ENCODE measurements at regions not wholly inside any gene's neighbourhood (a gene's known extent, or its start where the extent isn't known, plus 50 kb on each side); places are given as distances from the start of the nearest gene placed in this dataset.

DNA sequence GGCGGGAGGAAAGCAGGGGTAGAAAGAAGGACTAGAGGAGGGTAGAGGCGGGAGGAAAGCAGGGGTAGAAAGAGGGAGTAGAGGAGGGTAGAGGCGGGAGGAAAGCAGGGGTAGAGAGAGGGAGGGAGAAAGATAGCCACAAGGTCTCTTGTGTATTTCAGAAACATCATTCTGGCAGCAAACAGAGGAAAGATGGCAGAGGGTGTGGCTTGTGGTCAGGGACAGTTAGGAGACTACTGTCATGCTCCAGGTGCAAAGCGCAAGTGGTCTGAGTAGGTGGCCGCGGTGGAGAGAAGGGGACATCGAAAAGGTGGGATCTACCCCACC lies 82.4 kb upstream of the TAF1B start:
- peak overlapping the region in 6 of 8 donors; percentile 22 to 96 (median 60) for H3K27ac Mint-ChIP-seq

DNA sequence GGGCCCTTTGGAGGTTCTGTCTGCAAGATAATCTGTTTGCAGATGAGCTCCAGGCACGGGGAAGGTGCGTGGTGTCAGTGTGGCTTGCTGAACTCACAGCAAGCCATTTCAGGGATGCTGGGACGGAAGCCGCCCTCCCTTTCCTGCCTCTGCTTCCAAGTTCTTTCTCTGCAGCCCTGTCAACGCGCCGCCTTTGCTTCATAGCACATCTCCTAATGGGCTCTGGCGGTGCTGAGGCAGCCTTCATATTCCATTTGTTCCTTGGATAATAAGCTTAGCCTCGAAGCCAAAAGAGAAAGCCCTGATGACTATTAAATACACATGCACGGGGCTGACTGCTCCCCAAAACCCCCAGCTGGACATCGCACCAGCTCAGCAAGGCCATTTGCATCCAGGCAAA lies 81.7 kb upstream of the TAF1B start:
- peaks cover 3% of the 10 kb centered on the region for H3K27me3 ChIP-seq (ENCODE audit: insufficient read depth, low read length, poor library complexity, severe bottlenecking)
- Mint-ChIP-seq H3K36me3 (no peaks in the 10 kb centered on the region), H3K27me3 (peaks cover 2 to 5% of the 10 kb centered on the region in 2 donors), H3K4me1 (peaks cover 15 to 20% (median 19%) of the 10 kb centered on the region in 3 donors), H3K27ac (peak overlapping the region in 1 of 8 donors; percentile 96), H3K9me3 (no peaks in the 10 kb centered on the region), H3K4me3 (no peak overlapping the region)
- H3K9me3 ChIP-seq (ENCODE audit: low read length), result no peaks in the 10 kb centered on the region
- H3K4me1 ChIP-seq (ENCODE audit: insufficient read depth, low read length), result peaks cover 12% of the 10 kb centered on the region
- no peak for DNase-seq
- H3K4me3 ChIP-seq (ENCODE audit: low read length), result no peak overlapping the region
- ChIA-PET POLR2A (no interaction called here), CTCF (interaction anchor here (0.8 to 1.0 kb wide), 2 partner anchors 9 to 58 kb away, joined by 3 to 4 read pairs; no protein-coding TSS in a partner anchor)
- H3K27ac ChIP-seq (ENCODE audit: low read depth, low read length), result no peak overlapping the region
- H3K36me3 ChIP-seq (ENCODE audit: insufficient read depth, low read length), result no peaks in the 10 kb centered on the region

More for the DNA sequence above, 82.4 kb upstream of the TAF1B start:
- no peaks in the 10 kb centered on the region for H3K36me3 Mint-ChIP-seq
- Histone ChIP-seq H3K4me3 (ENCODE audit: low read length) (no peak overlapping the region), H3K27ac (ENCODE audit: low read depth, low read length) (no peak overlapping the region), H3K9me3 (ENCODE audit: low read length) (no peaks in the 10 kb centered on the region), H3K4me1 (ENCODE audit: insufficient read depth, low read length) (peaks cover 12% of the 10 kb centered on the region), H3K36me3 (ENCODE audit: insufficient read depth, low read length) (no peaks in the 10 kb centered on the region), H3K27me3 (ENCODE audit: insufficient read depth, low read length, poor library complexity, severe bottlenecking) (peaks cover 3% of the 10 kb centered on the region)
- CTCF ChIA-PET, result interaction anchor here (0.8 to 1.0 kb wide), 2 partner anchors 10 to 58 kb away, joined by 3 to 4 read pairs; no protein-coding TSS in a partner anchor
- peaks cover 2 to 10% of the 10 kb centered on the region in 2 donors for H3K27me3 Mint-ChIP-seq
- peaks cover 16 to 20% (median 19%) of the 10 kb centered on the region in 3 donors for H3K4me1 Mint-ChIP-seq
- DNase-seq, result no peak
- no peaks in the 10 kb centered on the region for H3K9me3 Mint-ChIP-seq
- no peak overlapping the region for H3K4me3 Mint-ChIP-seq
- POLR2A ChIA-PET, result no interaction called here

DNA sequence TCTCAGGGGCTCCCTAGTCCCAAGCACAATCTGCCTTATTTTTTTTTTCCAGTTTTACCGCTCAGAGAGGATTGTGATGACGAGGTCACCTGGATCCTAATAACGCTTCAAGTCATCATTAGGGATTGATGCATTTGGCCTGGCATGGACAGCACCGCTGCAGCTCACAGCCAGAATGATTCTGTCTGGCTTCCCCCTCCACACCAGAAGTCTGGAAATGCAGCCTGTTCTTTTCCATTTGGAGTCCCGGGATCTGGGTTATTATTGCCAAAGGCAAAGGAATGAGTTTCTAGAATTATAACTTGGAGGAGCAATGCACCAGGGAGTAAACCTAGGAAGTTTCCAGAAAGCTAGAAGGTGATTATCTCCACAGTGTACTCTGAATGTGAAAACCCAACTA lies 81.1 kb upstream of the TAF1B start:
- peaks cover 15 to 20% (median 19%) of the 10 kb centered on the region in 3 donors for H3K4me1 Mint-ChIP-seq
- peak overlapping the region in 1 of 8 donors; percentile 34 for H3K27ac Mint-ChIP-seq
- Histone ChIP-seq H3K27ac (ENCODE audit: low read depth, low read length) (no peak overlapping the region), H3K4me3 (ENCODE audit: low read length) (no peak overlapping the region), H3K27me3 (ENCODE audit: insufficient read depth, low read length, poor library complexity, severe bottlenecking) (no peaks in the 10 kb centered on the region), H3K9me3 (ENCODE audit: low read length) (no peaks in the 10 kb centered on the region), H3K4me1 (ENCODE audit: insufficient read depth, low read length) (peaks cover 12% of the 10 kb centered on the region), H3K36me3 (ENCODE audit: insufficient read depth, low read length) (no peaks in the 10 kb centered on the region)
- ChIA-PET POLR2A (no interaction called here), CTCF (no interaction called here)
- no peak for DNase-seq
- H3K9me3 Mint-ChIP-seq, result no peaks in the 10 kb centered on the region
- H3K27me3 Mint-ChIP-seq, result peaks cover under 1 to 3% of the 10 kb centered on the region in 2 donors
- no peaks in the 10 kb centered on the region for H3K36me3 Mint-ChIP-seq
- no peak overlapping the region for H3K4me3 Mint-ChIP-seq

DNA sequence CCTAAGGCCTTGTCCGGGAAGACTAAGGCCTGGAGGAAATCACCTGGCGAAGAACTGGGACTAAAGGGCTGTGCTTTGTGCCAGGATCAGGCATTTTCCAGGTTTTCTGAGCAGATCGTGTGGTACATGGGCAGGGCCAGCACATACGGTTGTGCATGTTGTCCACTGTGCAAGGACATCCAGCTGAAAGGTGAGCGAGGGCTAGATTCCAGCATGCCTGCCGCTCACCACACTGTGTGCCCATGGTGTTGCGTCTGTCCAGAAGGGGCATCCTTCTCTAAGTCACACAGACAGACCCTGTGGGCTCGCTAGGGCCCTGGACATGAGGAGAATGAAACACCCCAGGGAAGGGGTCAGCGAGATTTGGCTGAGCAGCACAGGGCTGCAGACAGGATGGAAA lies 80.3 kb upstream of the TAF1B start:
- DNase-seq, result no peak
- ChIA-PET POLR2A (no interaction called here), CTCF (no interaction called here)
- Mint-ChIP-seq H3K4me1 (peaks cover 15 to 19% (median 18%) of the 10 kb centered on the region in 3 donors), H3K27me3 (no peaks in the 10 kb centered on the region), H3K9me3 (no peaks in the 10 kb centered on the region), H3K36me3 (no peaks in the 10 kb centered on the region), H3K27ac (no peak overlapping the region), H3K4me3 (no peak overlapping the region)
- Histone ChIP-seq H3K36me3 (ENCODE audit: insufficient read depth, low read length) (no peaks in the 10 kb centered on the region), H3K4me1 (ENCODE audit: insufficient read depth, low read length) (peaks cover 12% of the 10 kb centered on the region), H3K4me3 (ENCODE audit: low read length) (no peak overlapping the region), H3K27me3 (ENCODE audit: insufficient read depth, low read length, poor library complexity, severe bottlenecking) (no peaks in the 10 kb centered on the region), H3K9me3 (ENCODE audit: low read length) (no peaks in the 10 kb centered on the region), H3K27ac (ENCODE audit: low read depth, low read length) (no peak overlapping the region)

DNA sequence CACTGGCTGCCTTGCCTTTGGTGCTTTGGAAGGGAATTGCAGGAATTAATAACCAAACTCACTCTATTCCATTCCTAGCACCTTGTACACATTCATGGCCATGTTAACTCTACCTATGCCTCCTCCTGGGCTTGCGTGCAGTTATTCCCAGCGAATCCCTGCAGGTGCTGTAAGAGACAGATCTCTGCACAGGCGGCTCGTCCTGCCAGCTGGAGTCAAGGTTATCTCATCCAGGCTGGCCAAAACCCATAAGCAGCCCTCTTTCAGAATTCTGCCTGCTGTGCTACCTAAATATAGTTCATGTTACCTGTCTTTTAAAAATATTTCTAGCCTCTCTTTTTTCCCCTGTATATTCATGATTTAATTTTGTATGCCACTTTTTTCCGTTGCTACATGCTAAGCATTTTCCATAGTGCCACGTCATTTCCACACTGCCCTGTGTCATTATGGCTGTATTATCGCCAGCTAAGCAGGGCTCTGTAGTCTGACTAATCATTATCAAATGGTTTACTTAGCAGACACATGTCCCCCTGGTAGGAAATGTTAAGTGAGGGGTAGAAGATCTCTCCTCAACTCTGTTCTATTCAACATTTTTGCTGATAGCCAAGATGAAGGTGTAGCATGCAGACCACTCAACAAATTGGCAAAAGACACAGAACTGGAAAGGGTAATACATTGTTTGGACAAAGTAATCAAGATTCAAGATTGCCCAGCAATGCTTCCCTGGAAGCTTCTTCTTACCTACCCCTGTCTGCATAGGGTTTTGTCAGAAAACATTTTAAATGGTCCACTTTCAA lies 79.7 kb upstream of the TAF1B start:
- CTCF ChIA-PET, result interaction anchor here (1.1 kb wide), 1 partner anchor 36 kb away, joined by 4 read pairs; no protein-coding TSS in a partner anchor
- POLR2A ChIA-PET, result no interaction called here
- H3K27ac ChIP-seq (ENCODE audit: low read depth, low read length), result no peak overlapping the region
- H3K36me3 Mint-ChIP-seq, result no peaks in the 10 kb centered on the region
- no peaks in the 10 kb centered on the region for H3K9me3 Mint-ChIP-seq
- peaks cover 0 to 1% of the 10 kb centered on the region in 2 donors for H3K27me3 Mint-ChIP-seq
- H3K4me1 ChIP-seq (ENCODE audit: insufficient read depth, low read length), result peaks cover 12% of the 10 kb centered on the region
- no peak overlapping the region for H3K4me3 ChIP-seq (ENCODE audit: low read length)
- peak overlapping the region in 1 of 8 donors; percentile 2 for H3K27ac Mint-ChIP-seq
- no peaks in the 10 kb centered on the region for H3K27me3 ChIP-seq (ENCODE audit: insufficient read depth, low read length, poor library complexity, severe bottlenecking)
- no peak overlapping the region for H3K4me3 Mint-ChIP-seq
- DNase-seq, result no peak
- H3K36me3 ChIP-seq (ENCODE audit: insufficient read depth, low read length), result no peaks in the 10 kb centered on the region
- H3K9me3 ChIP-seq (ENCODE audit: low read length), result no peaks in the 10 kb centered on the region
- peaks cover 15 to 19% (median 18%) of the 10 kb centered on the region in 3 donors for H3K4me1 Mint-ChIP-seq

- CTCF ChIA-PET, result interaction anchor here (1.1 kb wide), 1 partner anchor 36 kb away, joined by 4 read pairs; no protein-coding TSS in a partner anchor
- Histone ChIP-seq H3K4me3 (ENCODE audit: low read length) (no peak overlapping the region), H3K27ac (ENCODE audit: low read depth, low read length) (no peak overlapping the region), H3K36me3 (ENCODE audit: insufficient read depth, low read length) (no peaks in the 10 kb centered on the region), H3K9me3 (ENCODE audit: low read length) (no peaks in the 10 kb centered on the region), H3K4me1 (ENCODE audit: insufficient read depth, low read length) (peaks cover 12% of the 10 kb centered on the region), H3K27me3 (ENCODE audit: insufficient read depth, low read length, poor library complexity, severe bottlenecking) (no peaks in the 10 kb centered on the region)
- H3K27me3 Mint-ChIP-seq, result peaks cover 0 to 1% of the 10 kb centered on the region in 2 donors
- H3K36me3 Mint-ChIP-seq, result no peaks in the 10 kb centered on the region
- H3K4me3 Mint-ChIP-seq, result no peak overlapping the region
- peaks cover 16 to 19% (median 18%) of the 10 kb centered on the region in 3 donors for H3K4me1 Mint-ChIP-seq
- H3K27ac Mint-ChIP-seq, result no peak overlapping the region
- DNase-seq, result no peak
- no peaks in the 10 kb centered on the region for H3K9me3 Mint-ChIP-seq
- POLR2A ChIA-PET, result no interaction called here
These were observed 79.0 kb upstream of the TAF1B start for GRCh38 chr2:9764153-9764778.

DNA sequence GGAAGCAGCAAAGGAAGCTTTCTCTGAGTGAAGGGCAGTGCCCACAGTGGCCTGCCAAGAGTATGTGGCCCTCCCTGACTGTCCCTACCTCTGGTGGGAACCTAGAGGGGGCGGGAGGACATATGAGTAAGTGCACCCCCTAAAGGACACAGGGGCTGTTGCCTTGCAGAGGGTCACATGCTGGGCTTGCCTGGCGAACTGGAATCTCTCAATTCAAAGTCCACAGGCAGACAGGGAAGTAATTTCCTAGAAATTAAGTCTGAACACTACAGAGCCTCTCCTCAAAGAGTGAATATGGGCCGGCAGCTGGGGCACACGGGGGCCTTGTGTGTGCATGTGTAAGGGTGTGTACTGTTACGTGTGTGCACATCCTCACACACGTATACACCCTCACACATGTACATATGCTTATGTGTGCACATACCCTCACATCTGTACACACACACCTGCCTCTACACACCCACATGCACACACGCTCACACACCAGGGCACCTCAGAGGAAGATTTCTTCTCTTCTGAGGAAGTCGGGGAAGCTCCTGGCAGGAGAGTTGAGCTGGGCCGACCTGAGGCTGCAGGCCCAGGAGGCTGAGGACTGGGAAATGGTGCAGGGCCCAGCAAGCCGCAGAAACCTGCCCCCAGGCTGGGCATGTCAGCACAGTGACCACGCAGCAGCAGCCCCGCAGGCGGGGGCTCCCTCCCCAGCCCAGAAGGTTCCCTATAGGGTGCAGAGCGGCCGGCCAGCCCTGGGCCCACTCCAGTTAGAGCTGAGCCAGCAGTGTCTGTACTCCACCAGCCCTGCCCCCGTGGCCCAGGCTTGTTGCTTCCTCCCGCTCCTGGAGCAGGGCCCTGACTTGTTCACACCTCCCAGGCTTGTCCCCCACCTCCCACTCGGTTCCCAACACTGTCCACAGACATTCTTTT lies 77.4 kb upstream of the TAF1B start:
- peaks cover 0 to 1% of the 10 kb centered on the region in 2 donors for H3K27me3 Mint-ChIP-seq
- H3K36me3 ChIP-seq (ENCODE audit: insufficient read depth, low read length), result no peaks in the 10 kb centered on the region
- ChIA-PET CTCF (no interaction called here), POLR2A (no interaction called here)
- H3K27ac Mint-ChIP-seq, result peak overlapping the region in 1 of 8 donors; percentile 82
- peaks cover 16 to 20% (median 16%) of the 10 kb centered on the region in 3 donors for H3K4me1 Mint-ChIP-seq
- H3K36me3 Mint-ChIP-seq, result no peaks in the 10 kb centered on the region
- H3K27ac ChIP-seq (ENCODE audit: low read depth, low read length), result no peak overlapping the region
- no peaks in the 10 kb centered on the region for H3K27me3 ChIP-seq (ENCODE audit: insufficient read depth, low read length, poor library complexity, severe bottlenecking)
- no peak overlapping the region for H3K4me3 Mint-ChIP-seq
- no peaks in the 10 kb centered on the region for H3K9me3 Mint-ChIP-seq
- H3K4me3 ChIP-seq (ENCODE audit: low read length), result no peak overlapping the region
- no peaks in the 10 kb centered on the region for H3K9me3 ChIP-seq (ENCODE audit: low read length)
- peaks cover 16% of the 10 kb centered on the region for H3K4me1 ChIP-seq (ENCODE audit: insufficient read depth, low read length)
- DNase-seq, result no peak
